ENCODE measurements at regions not wholly inside any gene's neighbourhood (a gene's known extent, or its start where the extent isn't known, plus 50 kb on each side); places are given as distances from the start of the nearest gene placed in this dataset.

GRCh38 chr1:187629075-187629474 is 800.3 kb downstream of the PLA2G4A start:
- TF ChIP-seq, protein P1, sequence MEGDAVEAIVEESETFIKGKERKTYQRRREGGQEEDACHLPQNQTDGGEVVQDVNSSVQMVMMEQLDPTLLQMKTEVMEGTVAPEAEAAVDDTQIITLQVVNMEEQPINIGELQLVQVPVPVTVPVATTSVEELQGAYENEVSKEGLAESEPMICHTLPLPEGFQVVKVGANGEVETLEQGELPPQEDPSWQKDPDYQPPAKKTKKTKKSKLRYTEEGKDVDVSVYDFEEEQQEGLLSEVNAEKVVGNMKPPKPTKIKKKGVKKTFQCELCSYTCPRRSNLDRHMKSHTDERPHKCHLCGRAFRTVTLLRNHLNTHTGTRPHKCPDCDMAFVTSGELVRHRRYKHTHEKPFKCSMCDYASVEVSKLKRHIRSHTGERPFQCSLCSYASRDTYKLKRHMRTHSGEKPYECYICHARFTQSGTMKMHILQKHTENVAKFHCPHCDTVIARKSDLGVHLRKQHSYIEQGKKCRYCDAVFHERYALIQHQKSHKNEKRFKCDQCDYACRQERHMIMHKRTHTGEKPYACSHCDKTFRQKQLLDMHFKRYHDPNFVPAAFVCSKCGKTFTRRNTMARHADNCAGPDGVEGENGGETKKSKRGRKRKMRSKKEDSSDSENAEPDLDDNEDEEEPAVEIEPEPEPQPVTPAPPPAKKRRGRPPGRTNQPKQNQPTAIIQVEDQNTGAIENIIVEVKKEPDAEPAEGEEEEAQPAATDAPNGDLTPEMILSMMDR (IDR thresholded peaks at IDR 0.05) = no peak
- no peak for TF ChIP-seq POLR2A (IDR thresholded peaks at IDR 0.05)

Data from body of pancreas (tissue), 4 donors.